GDM1 (cell line): ENCODE measurements at regions not wholly inside any gene's neighbourhood (a gene's known extent, or its start where the extent isn't known, plus 50 kb on each side); places are given as distances from the start of the nearest gene placed in this dataset.

ENCODE experiments used
- DNase-seq: peaks from one replicate; lab custom pipeline; 2025; lab: John Stamatoyannopoulos, UW

DNA sequence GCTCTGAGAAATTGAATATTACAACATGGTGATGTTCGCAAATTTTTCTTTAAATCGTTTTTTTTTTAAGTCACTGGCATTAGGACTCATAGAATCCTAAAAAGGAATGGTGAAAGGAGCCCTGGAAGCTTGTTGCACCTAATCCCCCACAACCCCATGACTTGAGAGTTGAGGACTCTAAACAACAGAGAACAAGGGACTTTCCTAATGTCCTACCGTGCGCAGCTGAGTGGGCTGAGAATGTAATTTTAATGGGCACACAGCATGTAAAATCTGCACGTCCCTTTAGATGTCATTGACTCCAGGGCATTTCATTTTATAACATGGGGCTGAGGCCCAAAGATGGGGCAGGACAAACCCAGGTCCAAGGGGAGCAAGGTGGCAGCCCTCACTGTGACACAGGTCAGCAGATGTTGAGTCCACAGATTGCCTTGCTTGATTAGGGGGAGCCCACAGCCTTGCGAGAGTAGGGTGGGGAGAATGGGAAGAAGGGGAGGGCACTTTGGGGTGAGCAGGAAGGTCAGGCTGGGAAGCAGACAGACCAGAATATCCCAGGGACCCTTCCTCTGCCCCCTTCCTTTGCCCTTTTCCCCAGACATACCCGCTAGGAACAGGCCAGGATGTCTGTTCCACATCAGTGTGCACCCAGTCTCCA lies 208.4 kb upstream of the ZMIZ1 start:
- DNase-seq: no peak

DNA sequence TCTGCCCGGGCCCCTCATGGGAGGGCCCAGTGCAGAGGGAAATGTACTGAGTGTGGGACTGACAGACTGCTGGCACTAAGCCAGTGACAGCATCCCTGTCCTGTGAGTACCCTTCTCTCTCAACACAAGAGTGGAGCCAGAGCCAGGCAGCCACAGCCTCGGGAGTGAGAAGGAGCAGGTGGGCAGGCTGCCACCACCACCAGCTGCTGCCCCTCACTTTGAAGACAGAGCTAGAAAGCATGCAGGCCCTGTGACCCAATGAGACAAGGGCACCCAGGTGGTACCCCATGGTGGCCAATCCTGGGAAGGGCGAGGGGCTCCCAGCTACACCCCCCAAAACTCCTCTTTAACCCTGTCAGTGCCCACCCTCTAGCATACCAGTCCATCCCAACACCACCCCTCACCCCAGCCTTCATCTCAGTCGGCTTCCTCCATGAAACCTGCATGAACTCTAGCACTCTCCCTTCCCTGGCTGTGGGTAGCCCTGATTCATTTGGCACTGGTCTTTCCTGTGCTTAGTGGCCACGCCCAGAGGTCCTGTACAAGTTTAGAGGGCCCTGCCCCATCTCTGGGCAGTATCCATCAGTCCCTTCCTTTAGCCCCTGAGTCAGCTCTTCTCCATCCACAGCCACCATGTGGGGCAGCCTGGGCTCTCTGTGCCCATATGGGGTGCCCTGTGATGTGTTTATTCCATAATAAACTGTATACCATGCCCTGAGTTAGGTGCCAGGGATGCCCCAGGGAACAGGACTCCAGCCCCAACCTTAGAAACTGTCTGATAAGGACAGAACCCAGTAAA lies 207.0 kb upstream of the ZMIZ1 start:
- no peak for DNase-seq

DNA sequence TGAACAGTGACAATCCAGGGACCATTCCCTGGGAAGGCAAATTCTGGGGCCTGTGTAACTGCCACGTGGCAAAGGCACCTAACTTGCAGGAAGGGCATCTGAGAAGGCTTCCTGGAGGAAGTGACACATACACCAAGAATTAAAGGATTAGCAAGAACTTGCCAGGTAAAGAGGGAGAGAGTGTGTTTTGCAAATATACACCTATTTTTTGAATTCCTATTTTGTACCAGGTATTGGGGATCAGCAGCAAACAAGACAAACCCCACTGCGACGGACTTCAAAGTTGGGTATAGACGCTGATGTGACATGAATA lies 206.5 kb upstream of the ZMIZ1 start:
- DNase-seq: no peak

DNA sequence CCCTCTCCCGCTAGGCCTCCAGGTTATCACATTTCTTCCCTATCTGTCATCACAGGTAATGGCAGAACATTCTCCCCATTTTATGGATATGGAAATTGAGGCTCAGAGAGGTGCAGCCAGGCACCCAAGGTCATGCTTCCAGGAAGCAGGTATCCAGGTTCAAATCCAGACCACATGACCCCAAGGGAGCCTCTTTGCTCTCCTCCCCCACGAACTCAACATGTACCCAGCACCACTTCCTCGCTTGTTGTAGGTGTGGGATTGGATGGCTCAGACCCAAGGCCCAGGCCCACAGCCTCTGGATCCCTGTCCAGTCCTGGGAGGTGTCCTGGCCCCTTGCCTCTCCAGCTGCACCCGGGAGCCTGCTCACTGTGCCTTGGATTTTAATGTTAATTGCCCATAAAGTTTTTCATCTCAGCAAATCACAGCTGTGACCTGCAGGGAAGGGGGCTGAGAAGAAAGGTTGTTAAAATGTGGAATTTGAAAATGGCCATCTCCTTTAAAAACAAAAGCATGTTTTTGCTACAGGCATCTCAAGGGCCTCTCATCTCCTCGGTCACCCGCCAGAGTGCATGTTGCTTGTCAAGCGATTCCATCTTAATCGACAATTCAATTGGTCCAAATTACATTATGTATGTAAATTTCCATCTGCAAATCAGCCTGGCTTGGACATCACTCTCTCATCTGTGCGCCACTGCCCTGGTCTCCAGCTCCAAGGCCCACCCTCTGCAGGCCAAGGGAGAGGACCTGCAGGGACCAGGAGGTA lies 205.4 kb upstream of the ZMIZ1 start:
- no peak for DNase-seq

DNA sequence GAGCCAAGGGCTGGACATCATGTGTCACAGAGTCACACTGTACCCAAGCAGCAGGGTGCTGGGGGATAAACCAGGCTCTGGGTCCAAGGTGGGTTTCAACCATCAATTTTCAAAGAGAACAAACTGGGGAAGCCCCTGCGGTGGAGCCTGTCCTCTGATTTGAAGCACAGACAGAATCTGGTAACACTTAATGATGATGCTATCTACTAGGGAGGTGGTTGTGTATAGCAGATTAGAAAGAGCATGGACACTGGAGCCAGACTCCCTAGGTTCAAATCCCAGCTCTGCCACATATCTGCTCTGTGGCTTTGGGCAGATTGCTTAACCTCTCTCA lies 204.9 kb upstream of the ZMIZ1 start:
- no peak for DNase-seq

DNA sequence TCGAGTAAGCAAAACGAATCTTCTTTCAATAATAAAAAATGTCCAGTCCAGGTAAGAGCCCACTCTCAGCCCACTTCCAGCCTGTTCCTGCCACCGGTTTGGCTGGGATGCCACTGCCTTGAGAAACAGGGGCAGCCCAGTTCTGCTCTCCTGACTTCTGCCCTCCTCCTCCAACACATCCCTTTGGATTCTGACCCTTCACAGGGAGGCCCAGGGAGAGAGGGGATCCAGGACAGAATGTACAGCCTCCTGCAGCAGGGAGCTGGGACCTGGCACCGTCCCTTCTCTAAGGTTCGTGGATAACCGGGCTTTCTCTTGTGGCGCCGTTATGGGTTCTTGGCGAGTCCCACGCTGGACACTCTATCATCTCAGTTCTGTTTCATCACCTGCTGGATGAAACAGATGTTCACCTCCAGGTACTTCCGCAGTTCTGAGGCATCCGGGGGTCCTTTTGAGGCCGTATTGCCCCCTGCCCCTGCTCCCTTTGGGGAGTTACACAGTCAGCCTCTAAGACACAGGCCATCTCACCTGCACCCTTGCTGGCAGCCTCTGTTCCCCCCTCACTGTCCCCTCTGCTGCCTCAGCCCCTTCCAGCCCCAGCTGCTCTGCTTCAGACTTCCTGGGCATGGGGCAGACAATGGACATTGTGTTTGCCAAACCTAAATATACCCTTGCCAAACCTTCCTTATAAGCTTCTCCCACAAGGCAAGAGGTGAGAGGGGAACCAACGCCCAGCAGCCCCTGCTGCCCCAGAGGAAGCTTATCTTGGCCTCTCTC lies 203.8 kb upstream of the ZMIZ1 start:
- no peak for DNase-seq

DNA sequence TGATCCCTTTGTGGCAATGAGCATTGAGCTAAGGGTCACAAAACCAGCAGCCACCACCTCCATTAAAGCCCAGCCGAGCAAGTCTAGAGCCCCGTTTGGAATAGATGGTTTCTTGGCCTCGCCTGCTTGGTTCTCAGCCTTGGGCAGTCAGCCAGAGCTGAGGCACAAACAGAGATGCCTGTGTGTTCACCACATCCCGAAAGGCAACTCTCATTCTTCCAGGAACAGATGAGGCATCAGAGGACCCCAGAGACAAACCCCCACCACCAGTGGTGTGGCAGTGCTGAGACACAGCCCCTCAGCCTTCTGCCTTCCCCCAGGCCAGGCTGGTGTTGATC lies 203.3 kb upstream of the ZMIZ1 start:
- no peak for DNase-seq

DNA sequence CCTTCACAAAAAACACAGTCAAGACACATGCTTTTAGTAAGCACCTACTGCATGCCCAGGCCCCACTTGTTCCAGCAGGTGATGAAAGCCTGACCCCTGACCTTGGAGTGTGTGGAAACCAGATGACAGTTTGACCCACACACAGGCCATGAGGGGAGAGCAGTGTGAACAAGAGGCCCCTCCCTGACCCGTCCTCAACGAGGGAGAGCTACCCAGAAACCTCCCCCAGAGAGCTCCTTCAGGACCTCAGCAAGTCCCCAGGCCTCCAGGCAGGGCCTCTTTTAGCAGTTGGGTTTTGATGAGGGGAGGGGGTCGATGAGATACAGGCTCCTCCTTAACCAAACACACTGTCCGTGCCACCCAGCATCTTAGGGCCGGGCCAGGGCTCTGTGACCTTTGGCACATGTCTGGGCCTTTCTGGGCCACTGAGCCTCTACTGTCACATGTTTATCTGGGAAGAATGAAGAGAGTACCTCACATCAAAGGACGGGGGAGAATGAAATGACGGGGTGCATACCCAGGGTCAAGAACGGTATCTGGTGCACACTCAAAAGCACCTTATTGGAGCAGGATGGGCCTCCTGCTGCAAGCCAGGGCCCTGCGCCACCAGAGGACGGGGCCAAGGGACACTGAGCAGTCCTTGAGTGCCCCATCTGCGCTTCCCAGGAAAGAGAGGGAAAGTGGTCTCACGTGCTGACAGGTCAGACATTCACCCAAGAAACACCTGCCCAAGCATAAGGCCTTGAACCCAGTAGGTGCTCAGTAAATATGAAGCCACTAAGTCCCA lies 202.6 kb upstream of the ZMIZ1 start:
- DNase-seq: no peak

DNA sequence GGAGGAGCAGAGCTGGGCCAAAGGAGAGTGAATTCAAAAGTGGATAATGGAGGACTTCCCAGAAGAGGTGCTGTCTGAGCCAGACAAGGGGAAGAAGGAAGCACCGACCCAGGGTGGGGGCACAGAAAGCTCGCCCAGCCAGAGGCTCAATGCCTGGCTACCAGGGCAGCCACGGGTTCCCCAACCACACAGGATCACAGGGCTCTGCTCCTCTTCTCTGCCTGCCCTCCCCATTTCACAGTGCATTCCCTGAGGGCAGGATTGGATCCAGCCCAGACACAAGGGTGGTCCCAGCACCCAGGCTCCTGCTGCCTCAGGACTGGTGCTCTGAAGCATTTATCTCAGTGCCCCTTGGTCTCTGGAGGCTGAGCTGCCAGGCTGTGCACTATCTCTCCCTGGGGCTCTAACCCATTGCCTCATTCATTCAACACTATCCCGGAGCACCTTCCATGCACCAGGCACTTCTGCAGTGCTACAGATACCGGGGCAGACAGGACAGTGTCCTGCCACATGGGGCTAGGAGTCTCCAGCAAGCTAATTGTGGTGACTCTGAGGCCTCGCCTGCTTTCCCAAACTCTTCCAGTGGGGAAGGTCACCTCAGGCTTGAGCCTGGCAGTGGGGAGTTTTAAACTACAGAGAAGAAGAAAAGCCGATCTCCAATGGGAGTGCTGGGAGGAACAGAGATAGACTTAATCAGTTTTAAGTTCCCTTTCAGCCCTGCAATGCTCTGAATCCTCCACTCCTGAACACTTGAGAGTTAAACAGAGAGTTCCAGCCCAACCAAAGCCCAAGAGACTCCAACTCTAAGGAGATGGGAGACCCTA lies 201.8 kb upstream of the ZMIZ1 start:
- DNase-seq: no peak

DNA sequence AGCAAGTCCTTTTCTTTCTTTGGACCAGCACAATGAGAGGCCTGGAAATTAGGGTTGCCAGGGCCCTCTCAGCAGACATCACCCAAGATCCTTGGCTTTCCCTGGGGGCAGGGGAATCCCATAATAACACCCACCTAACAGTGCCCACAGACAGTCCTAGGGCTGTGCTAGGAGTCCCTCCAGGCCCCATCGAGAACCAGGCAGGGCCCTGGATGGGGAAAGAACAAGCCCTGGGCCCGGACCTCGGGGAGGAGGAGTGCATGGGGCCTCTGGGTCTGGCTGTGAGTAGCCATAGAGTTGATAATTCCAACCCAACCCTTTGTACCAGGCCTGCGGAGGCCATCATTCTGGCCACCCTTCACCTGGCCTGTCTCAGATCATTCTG lies 201.2 kb upstream of the ZMIZ1 start:
- no peak for DNase-seq

DNA sequence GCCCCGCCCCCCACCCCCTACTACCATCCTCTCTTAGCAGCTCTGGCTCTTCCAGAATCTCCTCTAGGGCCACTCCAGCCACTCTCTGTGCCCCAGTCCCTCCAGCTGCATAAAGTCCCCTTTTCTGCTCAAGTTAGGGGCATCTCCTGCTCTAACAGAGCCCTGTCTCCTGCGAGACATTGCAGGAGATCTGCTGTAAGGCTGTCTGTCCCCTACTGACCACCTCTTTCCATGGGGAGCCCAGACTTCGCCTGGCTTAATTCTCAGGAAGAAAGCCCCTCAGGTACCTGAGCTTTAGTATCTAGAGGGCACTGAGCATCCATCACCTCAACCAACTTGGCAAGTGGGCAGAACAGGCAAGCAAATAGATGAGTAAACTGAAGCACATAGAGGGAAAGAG lies 200.7 kb upstream of the ZMIZ1 start:
- DNase-seq: no peak

DNA sequence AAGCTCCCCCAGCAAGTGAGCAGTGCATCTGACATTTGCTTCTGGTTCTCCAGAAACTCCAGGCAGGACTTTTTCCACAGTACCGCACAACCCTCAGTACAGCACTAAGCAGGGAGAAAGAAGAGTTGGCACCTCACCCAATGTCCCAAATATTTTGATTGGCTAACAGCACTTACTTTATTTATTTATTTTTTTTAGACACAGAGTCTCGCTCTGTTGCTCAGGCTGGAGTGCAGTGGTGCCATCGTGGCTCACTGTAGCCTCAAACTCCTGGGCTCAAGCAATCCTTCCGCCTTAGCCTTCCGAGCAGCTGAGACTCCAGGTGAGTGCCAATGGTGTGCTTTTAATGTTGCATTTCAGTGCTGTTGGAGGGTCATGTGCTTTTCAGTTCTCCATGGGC lies 200.3 kb upstream of the ZMIZ1 start:
- no peak for DNase-seq

DNA sequence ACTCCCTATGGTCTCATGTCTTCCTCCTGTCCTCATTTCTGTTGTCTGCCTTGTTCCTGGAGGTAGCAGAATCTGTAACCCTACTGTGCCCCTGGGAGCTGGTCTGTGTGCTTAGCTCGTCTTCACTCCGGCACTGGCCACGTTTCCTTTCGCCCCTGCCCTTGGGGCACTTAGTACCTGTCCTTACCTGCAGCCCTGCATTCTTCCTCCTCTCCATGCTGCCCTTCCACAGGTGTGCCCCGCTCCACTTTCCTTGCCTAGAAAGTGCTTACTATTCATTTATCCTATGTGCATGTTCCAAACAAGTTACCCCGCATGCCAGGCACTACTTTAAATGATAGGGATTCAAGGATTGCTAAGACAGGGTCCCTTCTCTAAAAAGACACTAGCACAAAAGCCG lies 199.9 kb upstream of the ZMIZ1 start:
- no peak for DNase-seq

DNA sequence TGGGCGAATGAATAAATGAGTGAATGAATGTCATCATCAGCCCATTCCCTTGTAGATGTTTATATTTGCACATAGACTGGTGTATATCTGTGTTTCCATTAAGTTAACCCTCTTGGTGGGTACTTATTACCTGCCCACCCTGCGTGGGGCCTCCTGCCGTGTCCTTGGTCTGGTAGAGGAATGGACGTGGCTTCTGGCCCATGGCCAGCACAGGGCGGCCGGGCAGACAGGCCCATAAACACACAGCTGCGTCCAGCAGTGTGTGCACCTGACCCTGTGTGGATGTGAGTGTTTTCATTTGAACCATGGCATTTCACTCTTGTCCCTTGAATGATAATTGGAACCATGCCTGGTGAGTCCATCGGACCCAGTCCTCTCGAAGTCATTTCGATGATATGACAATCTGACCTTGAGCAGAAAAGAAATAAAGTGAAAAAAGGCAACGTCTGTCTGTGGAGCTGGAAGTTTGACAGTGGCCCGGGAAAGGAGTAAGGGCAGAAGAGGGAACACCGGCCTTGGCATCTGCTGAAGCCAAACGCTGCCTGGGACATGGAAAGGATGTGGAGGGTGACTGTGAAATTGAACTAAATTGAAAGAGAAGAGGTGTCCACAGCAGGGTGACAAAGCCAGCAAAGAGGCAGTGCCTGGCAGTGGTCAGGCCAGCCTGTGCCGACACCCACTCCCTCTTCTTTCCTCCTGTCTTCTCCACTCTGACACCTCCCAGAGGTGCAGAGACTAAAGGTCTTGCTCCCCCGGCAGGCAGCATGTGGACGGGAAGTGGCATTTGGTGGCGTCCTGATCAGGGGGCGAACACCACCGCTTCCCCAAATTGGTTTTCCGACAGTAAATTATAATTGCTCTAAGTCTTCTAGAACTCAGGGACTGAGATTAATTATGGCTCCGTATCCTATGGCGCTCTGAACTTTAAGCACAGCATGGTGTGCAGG lies 199.0 kb upstream of the ZMIZ1 start:
- DNase-seq: no peak

DNA sequence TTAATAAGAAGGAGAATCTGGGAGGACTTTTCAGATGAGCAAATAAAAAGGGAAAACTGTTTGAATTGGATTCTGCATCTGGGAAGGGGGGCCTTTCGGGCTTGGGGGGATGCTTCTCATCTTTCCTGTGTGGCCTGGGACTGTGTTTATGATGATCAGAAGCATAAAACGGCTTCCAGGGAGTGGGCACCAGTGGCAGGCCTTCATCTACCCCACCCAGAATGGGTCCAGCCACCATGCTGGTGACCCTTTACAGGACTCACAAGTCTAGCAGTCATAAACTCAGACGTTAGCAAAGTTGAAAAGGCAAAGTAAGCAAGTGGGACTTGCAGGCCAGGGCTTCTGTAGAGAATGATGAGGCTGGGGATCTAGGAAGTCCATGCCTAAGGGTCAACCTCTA lies 198.3 kb upstream of the ZMIZ1 start:
- DNase-seq: no peak

DNA sequence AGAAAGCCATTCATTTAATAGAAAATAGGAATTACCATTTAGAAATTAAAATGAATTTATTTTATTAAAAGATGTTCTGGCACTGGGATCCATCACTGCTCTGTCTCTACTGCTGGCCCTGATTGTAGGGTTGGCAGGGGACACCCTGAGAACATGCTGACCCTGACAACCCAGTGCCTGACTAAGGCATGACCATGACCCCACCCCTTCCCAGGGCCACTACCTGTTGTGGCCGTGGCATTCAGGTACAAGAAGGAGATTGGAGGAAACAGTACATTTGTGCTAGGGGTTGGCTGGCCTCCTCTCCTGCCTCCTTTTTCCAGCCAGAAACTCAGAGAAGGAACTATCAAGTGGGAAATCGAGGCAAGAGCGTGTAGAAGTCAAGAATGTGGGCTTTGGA lies 197.0 kb upstream of the ZMIZ1 start:
- DNase-seq: no peak

DNA sequence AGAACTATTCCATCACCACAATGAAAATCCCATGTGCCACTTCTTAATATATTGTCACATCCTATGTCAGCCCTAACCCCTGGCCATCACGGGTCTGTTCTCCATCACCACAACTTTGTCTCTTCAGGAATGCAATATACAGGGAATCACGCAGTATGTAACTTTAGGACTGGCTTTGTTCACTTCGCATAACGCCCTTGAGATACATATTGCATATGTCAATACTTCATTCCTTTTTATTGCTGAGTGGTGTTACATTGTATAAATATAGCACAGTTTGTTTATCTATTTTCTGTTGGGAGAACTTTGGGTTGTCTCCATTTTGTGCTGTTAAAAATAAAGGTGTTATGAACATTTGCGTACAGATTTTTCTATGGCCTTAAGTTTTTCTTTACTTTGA lies 195.4 kb upstream of the ZMIZ1 start:
- no peak for DNase-seq

DNA sequence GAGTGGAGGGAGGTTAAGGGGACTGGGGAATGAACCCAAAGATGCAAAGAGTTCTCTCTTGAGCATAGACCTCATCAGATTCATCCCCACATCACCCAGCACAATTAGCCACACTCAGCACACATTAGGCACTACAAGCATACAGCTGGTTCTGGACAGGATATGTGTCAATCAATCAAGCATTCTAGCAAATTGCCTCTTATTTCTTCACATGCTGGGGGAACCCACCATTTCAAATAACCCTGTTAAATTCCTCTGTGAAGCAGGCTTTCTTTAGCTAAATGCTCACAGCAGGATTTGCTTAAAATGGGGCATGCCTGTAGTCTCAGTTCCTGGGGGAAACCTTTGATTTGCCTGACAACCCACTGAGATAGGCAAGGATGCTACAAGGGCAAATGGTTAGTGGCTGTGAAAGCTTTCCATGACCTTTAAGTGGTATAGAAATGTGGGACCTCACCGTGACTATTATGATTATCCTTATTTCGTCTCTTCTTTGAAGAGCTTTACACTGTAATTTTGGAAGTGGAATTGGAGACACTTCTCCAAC lies 193.4 kb upstream of the ZMIZ1 start:
- no peak for DNase-seq

DNA sequence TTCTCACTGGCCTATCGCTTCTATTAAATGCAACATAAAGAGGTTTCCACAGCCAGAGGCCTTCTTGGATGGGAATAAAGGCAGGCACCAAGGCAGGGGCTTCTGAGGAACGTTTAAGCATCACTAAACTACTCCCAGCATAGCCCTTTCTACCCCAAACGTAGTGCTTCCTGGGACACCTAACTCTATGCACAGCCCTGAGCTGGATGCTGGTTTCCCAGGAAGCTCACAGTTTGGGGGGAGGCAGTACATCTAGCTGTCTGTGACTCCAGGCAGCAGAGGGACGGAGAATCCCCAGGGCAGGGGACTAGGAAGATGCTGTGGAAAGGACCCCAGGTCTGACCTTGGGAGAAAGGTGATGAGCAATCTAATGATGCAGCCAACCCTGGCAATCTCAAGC lies 192.8 kb upstream of the ZMIZ1 start:
- no peak for DNase-seq

DNA sequence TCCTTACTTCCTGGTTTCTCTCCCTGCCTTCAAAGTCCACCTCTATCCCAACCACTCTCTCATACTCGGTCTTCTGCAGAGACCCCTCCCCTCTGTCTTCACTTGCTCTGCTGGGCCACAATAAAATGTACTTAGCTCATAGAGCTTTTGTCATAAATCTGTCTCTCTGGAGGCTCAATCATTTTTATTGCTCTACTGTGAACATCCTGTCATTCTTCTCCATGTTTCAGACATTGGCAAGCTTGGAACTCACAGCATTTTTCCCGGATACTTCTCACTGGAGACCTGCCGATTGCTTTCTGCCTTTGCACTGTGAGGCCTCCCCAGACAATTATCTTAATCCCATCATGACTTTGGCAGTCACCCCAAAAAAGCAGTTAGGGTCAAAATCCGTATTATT lies 192.3 kb upstream of the ZMIZ1 start:
- DNase-seq: no peak
